Fibroblast of pulmonary artery (primary cell): ENCODE measurements at regions not wholly inside any gene's neighbourhood (a gene's known extent, or its start where the extent isn't known, plus 50 kb on each side); places are given as distances from the start of the nearest gene placed in this dataset.

Experiments
- DNase-seq: peaks from one replicate; pipeline ENCODE4 v3.0.0-alpha.2; 2010; ENCODE audit warnings: low read depth
- H3K4me3 ChIP-seq: replicated peaks from 2 replicates; pipeline ENCODE4 v1.5.1; 2011; ENCODE audit warnings: low read depth, mild to moderate bottlenecking, control low read depth, low read length, moderate library complexity
- TF ChIP-seq, protein P1 (sequence below): IDR thresholded peaks from 2 replicates; pipeline ENCODE4 v1.5.1; 2011; ENCODE audit warnings: mild to moderate bottlenecking, control low read depth, low read length, inconsistent platforms; ENCODE audit errors: missing control alignments

DNA sequence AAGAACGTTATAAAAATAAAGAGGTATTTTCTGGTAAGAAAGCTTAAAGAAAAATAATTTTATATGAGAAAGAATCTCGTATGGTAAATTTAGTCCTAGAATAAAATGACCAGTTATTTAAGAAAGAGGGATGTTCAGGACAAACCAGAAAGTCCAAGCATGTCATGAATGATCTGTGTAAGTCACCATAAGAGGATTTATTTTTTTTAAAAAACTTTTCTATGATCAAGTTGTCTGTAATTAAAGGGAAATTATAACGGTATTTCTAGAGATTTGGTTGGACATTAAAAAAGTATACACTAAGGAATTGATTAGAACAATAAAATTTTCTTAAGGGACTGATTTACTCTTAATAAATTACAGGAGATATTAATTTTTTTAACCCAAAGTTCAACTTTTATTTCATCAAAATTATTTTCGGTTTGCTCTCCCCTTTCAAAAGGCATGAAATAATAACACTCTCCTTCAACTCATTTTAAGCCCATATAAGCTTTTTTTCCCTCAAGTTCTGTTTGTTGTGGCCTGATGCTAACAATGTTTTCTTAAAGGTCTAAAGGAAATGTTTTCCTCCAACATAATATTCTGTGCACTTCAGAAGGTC, 49.9 kb upstream of the CPSF6 start:
- no peak for DNase-seq
- H3K4me3 ChIP-seq: no peak overlapping the region
- TF ChIP-seq, protein P1, sequence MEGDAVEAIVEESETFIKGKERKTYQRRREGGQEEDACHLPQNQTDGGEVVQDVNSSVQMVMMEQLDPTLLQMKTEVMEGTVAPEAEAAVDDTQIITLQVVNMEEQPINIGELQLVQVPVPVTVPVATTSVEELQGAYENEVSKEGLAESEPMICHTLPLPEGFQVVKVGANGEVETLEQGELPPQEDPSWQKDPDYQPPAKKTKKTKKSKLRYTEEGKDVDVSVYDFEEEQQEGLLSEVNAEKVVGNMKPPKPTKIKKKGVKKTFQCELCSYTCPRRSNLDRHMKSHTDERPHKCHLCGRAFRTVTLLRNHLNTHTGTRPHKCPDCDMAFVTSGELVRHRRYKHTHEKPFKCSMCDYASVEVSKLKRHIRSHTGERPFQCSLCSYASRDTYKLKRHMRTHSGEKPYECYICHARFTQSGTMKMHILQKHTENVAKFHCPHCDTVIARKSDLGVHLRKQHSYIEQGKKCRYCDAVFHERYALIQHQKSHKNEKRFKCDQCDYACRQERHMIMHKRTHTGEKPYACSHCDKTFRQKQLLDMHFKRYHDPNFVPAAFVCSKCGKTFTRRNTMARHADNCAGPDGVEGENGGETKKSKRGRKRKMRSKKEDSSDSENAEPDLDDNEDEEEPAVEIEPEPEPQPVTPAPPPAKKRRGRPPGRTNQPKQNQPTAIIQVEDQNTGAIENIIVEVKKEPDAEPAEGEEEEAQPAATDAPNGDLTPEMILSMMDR: no peak
